ENCODE measurements at regions not wholly inside any gene's neighbourhood (a gene's known extent, or its start where the extent isn't known, plus 50 kb on each side); places are given as distances from the start of the nearest gene placed in this dataset.

DNA sequence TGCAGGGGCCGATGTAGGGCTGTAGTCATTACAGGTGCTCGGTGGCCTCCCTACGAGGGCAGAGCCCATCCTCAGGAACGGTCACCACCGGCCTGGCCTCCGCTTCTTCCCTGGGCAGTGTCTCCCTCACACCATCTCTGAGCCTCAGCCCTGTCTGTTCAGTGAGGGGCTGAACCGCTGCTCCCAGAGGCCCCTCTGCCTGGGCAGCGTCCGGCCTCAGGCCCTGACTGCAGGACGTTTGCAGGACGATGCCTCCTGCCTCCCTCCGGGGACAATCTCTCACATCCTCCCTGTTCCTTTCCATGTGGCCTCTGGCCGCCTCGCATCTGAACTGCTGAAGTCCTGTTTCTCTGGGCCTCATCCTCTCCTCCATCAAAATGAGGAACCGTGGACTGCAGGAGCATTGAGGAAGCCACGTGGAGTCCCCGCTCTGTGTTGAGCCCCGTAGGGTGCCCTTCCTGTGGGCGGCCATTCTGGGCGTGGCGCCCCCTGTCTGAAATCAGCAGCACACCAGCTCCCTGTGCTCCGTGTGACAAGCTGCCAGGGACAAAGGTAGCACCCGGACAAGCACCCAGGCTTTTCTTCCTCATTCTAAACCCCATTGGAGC lies 933.5 kb downstream of the BRD1 start:
- TF ChIP-seq POLR2A (IDR thresholded peaks at IDR 0.05; ENCODE audit: extremely low read depth, insufficient read length) (no peak), MYC (IDR thresholded peaks at IDR 0.05; ENCODE audit: low read depth, low read length) (peak; percentile 49)
- TF ChIP-seq, protein P1, sequence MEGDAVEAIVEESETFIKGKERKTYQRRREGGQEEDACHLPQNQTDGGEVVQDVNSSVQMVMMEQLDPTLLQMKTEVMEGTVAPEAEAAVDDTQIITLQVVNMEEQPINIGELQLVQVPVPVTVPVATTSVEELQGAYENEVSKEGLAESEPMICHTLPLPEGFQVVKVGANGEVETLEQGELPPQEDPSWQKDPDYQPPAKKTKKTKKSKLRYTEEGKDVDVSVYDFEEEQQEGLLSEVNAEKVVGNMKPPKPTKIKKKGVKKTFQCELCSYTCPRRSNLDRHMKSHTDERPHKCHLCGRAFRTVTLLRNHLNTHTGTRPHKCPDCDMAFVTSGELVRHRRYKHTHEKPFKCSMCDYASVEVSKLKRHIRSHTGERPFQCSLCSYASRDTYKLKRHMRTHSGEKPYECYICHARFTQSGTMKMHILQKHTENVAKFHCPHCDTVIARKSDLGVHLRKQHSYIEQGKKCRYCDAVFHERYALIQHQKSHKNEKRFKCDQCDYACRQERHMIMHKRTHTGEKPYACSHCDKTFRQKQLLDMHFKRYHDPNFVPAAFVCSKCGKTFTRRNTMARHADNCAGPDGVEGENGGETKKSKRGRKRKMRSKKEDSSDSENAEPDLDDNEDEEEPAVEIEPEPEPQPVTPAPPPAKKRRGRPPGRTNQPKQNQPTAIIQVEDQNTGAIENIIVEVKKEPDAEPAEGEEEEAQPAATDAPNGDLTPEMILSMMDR (IDR thresholded peaks at IDR 0.05; ENCODE audit: low read depth, low read length) = peak; percentile 58
- TF ChIP-seq, protein P2, sequence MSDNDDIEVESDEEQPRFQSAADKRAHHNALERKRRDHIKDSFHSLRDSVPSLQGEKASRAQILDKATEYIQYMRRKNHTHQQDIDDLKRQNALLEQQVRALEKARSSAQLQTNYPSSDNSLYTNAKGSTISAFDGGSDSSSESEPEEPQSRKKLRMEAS (IDR thresholded peaks at IDR 0.05; ENCODE audit: low read depth, low read length) = peak; percentile 70

All from NB4 (cell line).